ENCODE measurements at regions not wholly inside any gene's neighbourhood (a gene's known extent, or its start where the extent isn't known, plus 50 kb on each side); places are given as distances from the start of the nearest gene placed in this dataset.

GRCh38 chr9:80326105-80326504 is 754.3 kb downstream of the TLE4 start:
- intact Hi-C loops (cut with DNase I): no loop called here

GRCh38 chr9:80320916-80321315 is 749.2 kb downstream of the TLE4 start:
- WGBS, 4 donors: 52 to 64% (median 58%) methylated on average over 3 of the region's 3 CpGs
- ATAC-seq: no peak
- no peak for DNase-seq
- Histone ChIP-seq H3K4me1 (peaks cover 0 to 8% (median 0%) of the 10 kb centered on the region in 12 donors), H3K9me3 (no peaks in the 10 kb centered on the region), H3K4me3 (no peak overlapping the region), H3K27me3 (no peaks in the 10 kb centered on the region), H3K36me3 (no peaks in the 10 kb centered on the region), H3K27ac (peak overlapping the region in 3 of 12 donors; percentile 16 to 25 (median 18))
- TF ChIP-seq CTCF (IDR thresholded peaks at IDR 0.05) (no peak), POLR2A (IDR thresholded peaks at IDR 0.05) (no peak)
- intact Hi-C loops (cut with DNase I): no loop called here

More at GRCh38 chr9:80326105-80326504, 754.3 kb downstream of the TLE4 start:
- DNase-seq (no peak), ATAC-seq (no peak)
- WGBS, 4 donors: 64 to 79% (median 70%) methylated on average over 3 of the region's 3 CpGs
- peaks cover 0 to 8% (median 0%) of the 10 kb centered on the region in 12 donors for H3K4me1 ChIP-seq
- no peak overlapping the region for H3K4me3 ChIP-seq
- no peaks in the 10 kb centered on the region for H3K36me3 ChIP-seq
- no peaks in the 10 kb centered on the region for H3K27me3 ChIP-seq
- no peak overlapping the region for H3K27ac ChIP-seq
- TF ChIP-seq POLR2A (IDR thresholded peaks at IDR 0.05): no peak
- no peak for TF ChIP-seq CTCF (IDR thresholded peaks at IDR 0.05)
- peaks cover 0 to 21% (median 4%) of the 10 kb centered on the region in 12 donors for H3K9me3 ChIP-seq

GRCh38 chr9:80320480-80320879 is 748.7 kb downstream of the TLE4 start:
- Histone ChIP-seq H3K9me3 (no peaks in the 10 kb centered on the region), H3K36me3 (no peaks in the 10 kb centered on the region), H3K4me3 (no peak overlapping the region), H3K4me1 (peaks cover 0 to 6% (median 0%) of the 10 kb centered on the region in 12 donors), H3K27ac (peak overlapping the region in 3 of 12 donors; percentile 18 to 32 (median 25)), H3K27me3 (no peaks in the 10 kb centered on the region)
- TF ChIP-seq CTCF (IDR thresholded peaks at IDR 0.05) (no peak), POLR2A (IDR thresholded peaks at IDR 0.05) (no peak)
- WGBS, 4 donors: 54 to 60% (median 56%) methylated on average over 4 of the region's 4 CpGs
- intact Hi-C loops (cut with DNase I): no loop called here
- ATAC-seq (peak in 1 of 4 donors; percentile 47), DNase-seq (no peak)

- WGBS, 4 donors: 80 to 98% (median 90%) methylated on average over 1 of the region's 1 CpG
- no peak for ATAC-seq
These were observed 733.4 kb downstream of the TLE4 start for GRCh38 chr9:80305136-80305535.

More at GRCh38 chr9:80305136-80305535, 733.4 kb downstream of the TLE4 start:
- Histone ChIP-seq H3K36me3 (no peaks in the 10 kb centered on the region), H3K9me3 (peaks cover 0 to 6% (median 0%) of the 10 kb centered on the region in 12 donors), H3K27me3 (no peaks in the 10 kb centered on the region), H3K4me3 (no peak overlapping the region), H3K27ac (no peak overlapping the region), H3K4me1 (no peaks in the 10 kb centered on the region)
- intact Hi-C loops (cut with DNase I): no loop called here
- DNase-seq: no peak
- TF ChIP-seq CTCF (IDR thresholded peaks at IDR 0.05): no peak
- TF ChIP-seq POLR2A (IDR thresholded peaks at IDR 0.05): no peak
